K562 (cell line): ENCODE measurements at regions not wholly inside any gene's neighbourhood (a gene's known extent, or its start where the extent isn't known, plus 50 kb on each side); places are given as distances from the start of the nearest gene placed in this dataset.

Source experiments
- ARHGAP35 ChIP-seq: fragments of 450-650 bp; IDR thresholded peaks from 2 replicates; pipeline ENCODE4 v1.6.1; 2018; ENCODE audit not compliant: partially characterized antibody
- BRF1 ChIP-seq: IDR thresholded peaks from 3 replicates; pipeline ENCODE4 v1.6.1; 2011; ENCODE audit warnings: borderline replicate concordance, mild to moderate bottlenecking; ENCODE audit not compliant: insufficient read length; ENCODE audit errors: extremely low read depth
- IRF1 ChIP-seq: sonication (generic); formaldehyde crosslinking; IDR thresholded peaks from 2 replicates; pipeline ENCODE4 v1.8.0; 2022; ENCODE audit warnings: missing genetic modification reagents, mild to moderate bottlenecking, borderline replicate concordance
- KAT8 ChIP-seq: fragments of 450-650 bp; IDR thresholded peaks from 2 replicates; pipeline ENCODE4 v1.6.1; 2016; ENCODE audit warnings: low read depth, mild to moderate bottlenecking
- MYBL2 ChIP-seq, 2 experiments: fragments of 450-650 bp in 1 of 2; sonication (generic) in 1 of 2; formaldehyde crosslinking in 1 of 2; IDR thresholded peaks; 2 replicates each; pipeline versions ENCODE4 v1.6.1 to v1.8.1; 2017 to 2022; ENCODE audit warnings: borderline replicate concordance in 1 of 2, inconsistent platforms in 1 of 2, low read depth in 1 of 2, mild to moderate bottlenecking in 1 of 2, missing genetic modification reagents in 1 of 2, moderate library complexity in 1 of 2
- POLR2B ChIP-seq: fragments of 450-650 bp; IDR thresholded peaks from 2 replicates; pipeline ENCODE4 v1.6.1; 2018; ENCODE audit warnings: low read depth; ENCODE audit not compliant: partially characterized antibody
- POLR2H ChIP-seq: IDR thresholded peaks from 2 replicates; pipeline ENCODE4 v1.6.1; 2016; ENCODE audit warnings: missing genetic modification characterization, low read depth, mild to moderate bottlenecking, control low read depth, missing compliant biosample characterization, moderate library complexity
- ZBTB34 ChIP-seq: fragments of 250-450 bp; sonication (Bioruptor Pico); IDR thresholded peaks from 2 replicates; pipeline ENCODE4 v1.8.0; 2021; ENCODE audit warnings: mild to moderate bottlenecking, moderate library complexity
- ZNF507 ChIP-seq: conservative IDR thresholded peaks from 2 replicates; pipeline ENCODE4 v1.6.1; 2017; ENCODE audit warnings: missing genetic modification characterization, missing compliant biosample characterization
- ZNF79 ChIP-seq: fragments of 250-450 bp; sonication (Bioruptor Pico); IDR thresholded peaks from 2 replicates; pipeline ENCODE4 v1.4.0; 2020; ENCODE audit warnings: low read depth, mild to moderate bottlenecking, moderate library complexity
- TF ChIP-seq, protein P1 (sequence below), 2 experiments: fragments of 450-650 bp; conservative IDR thresholded peaks; 2 replicates each; pipeline ENCODE4 v1.6.1; 2017; ENCODE audit warnings: mild to moderate bottlenecking in 2 of 2, moderate library complexity in 2 of 2

- TF ChIP-seq POLR2H (tag) (peak; percentile 3; the same call in 1 of the 2 replicates), ZNF507 (tag) (no peak), POLR2B (no peak), KAT8 (no peak), MYBL2 (IDR thresholded peaks at IDR 0.05; ENCODE audit: low read depth) (no peak; the same call in 1 of the 2 replicates), MYBL2 (CRISPR knock-in tag; IDR thresholded peaks at IDR 0.05; ENCODE audit: borderline replicate concordance) (no peak), BRF1 (no peak), ZNF79 (CRISPR knock-in tag) (no peak), ARHGAP35 (no peak), IRF1 (no peak), ZBTB34 (no peak)
- TF ChIP-seq, protein P1, sequence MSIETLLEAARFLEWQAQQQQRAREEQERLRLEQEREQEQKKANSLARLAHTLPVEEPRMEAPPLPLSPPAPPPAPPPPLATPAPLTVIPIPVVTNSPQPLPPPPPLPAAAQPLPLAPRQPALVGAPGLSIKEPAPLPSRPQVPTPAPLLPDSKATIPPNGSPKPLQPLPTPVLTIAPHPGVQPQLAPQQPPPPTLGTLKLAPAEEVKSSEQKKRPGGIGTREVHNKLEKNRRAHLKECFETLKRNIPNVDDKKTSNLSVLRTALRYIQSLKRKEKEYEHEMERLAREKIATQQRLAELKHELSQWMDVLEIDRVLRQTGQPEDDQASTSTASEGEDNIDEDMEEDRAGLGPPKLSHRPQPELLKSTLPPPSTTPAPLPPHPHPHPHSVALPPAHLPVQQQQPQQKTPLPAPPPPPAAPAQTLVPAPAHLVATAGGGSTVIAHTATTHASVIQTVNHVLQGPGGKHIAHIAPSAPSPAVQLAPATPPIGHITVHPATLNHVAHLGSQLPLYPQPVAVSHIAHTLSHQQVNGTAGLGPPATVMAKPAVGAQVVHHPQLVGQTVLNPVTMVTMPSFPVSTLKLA (conservative IDR thresholded peaks at IDR 0.05) = peak; percentile 64 to 73; a peak in 3 of 4 replicates
These were observed 1419.1 kb downstream of the UQCRFS1 start (continued) for GRCh38 chr19:27793644-27794493.
